GM19468 (cell line): ENCODE measurements at regions not wholly inside any gene's neighbourhood (a gene's known extent, or its start where the extent isn't known, plus 50 kb on each side); places are given as distances from the start of the nearest gene placed in this dataset.

Experiments used
- ATAC-seq: cut with Tn5 transposase; IDR thresholded peaks from one replicate; pipeline ENCODE4 v1.9.1; 2021; ENCODE audit warnings: mild to moderate bottlenecking, moderate library complexity, moderate number of reproducible peaks; ENCODE audit not compliant: unreplicated experiment; ENCODE audit errors: extremely low read depth

DNA sequence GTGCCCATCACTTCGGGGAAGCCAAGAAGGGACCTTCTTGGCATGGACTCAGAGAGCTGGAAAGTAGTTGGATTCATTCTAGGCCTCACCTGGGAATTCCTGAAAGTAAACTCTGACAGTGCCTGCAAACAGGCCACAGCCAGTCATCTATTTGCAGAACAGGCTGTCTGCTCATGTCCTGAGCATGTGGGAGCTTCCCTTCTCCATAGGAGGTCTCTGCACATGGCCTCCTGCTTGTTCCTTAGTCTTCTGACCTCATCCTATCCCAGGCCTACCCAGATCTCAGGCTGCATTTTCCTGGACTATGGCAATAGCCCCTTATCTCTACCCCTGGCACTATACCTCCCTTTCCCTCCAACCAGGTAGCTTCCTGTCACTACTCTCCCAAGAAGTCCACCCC lies 67.2 kb upstream of the FSTL4 start:
- no peak for ATAC-seq

DNA sequence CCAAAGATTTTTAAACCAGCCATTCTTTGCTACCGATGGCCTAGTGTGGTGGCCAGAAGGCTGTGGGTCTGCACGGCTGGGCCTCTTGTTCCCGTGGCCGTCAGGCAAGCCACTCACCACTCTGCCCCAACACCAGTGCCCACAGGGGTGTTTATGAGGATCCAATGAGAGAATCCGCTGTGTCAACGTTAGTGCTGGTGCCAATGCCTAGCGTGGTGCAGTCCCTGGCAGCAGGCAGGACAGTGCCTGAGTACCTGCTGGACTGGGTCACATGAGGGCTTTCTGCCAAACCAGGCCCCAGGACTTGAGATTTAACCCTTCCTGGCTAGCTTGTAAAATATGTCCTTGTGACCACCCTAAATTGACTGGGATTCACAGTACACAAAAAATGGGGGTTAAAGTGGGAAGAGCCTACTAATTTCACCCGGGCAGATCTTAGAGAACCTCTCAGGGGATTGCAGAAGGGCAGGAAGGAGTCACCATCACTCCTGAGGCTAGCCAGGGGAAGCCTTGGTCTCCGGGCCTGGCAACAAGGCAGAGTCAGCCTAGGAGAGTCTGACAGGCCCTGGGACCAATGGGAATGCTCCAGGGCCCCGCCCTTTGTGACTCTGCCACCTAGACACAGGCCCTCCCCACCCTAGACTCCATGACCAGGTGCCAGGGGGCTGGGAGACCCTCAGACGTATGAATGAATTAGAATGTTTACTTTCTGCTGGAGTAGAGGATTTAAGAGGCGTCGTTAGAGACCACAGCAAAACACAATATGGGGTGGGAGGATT lies 63.2 kb upstream of the FSTL4 start:
- no peak for ATAC-seq

DNA sequence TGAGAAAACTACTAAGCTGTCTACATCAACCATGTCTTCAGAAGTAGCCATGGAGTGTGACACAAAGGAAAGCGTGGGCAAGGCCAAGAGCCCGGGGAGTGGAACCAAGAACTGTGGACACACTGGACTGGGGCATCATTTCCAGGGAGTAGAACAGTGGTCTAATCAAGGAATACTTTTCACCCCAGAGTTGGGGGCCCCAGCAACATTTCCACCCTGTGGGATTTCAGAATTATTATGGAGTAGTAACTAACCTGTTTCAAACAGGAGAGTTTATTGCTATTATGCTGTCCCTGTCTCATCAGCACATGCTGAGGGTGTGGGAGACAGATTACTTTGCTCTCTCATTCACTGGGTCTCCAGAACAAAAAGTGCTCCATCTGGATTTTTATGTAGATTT lies 58.0 kb upstream of the FSTL4 start:
- no peak for ATAC-seq

DNA sequence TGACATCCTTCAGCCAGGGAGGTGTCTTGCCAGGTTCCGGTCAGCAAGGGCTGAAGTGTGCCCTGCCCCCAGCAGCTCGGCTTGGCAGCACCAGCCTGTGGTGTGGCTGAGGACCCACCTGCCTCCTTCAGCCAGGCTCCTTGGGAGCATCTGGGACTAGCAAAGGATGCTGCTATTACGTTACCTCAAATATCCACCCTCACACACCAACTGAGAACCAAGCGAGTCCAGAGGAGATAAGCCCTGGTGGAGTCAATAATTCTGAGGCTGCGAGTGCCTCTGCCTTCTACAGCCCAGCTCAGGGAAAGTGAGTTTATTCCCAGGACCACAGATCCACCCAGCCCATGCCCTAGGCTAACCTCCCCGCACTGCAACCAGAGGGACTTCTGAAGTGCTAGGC lies 57.1 kb upstream of the FSTL4 start:
- ATAC-seq = no peak

DNA sequence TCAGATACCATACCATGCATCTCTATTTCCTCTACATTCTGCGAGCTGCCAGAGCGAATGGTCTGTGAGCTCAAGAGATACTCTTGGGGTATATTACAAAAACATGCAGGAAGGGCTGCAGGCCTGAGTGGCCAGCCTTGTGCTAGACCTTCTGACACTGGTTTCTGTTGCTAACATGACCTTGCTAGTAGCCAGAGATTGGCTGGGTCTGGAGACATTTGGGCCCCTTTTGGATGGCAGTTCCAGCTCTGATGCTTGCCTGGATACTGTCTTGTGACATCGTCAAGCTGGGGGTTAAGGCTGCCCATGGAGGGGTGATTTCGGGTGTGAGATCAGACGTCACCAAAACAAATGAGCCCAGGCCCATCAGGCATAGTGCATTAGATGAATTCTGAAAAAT lies 56.1 kb upstream of the FSTL4 start:
- ATAC-seq = no peak

DNA sequence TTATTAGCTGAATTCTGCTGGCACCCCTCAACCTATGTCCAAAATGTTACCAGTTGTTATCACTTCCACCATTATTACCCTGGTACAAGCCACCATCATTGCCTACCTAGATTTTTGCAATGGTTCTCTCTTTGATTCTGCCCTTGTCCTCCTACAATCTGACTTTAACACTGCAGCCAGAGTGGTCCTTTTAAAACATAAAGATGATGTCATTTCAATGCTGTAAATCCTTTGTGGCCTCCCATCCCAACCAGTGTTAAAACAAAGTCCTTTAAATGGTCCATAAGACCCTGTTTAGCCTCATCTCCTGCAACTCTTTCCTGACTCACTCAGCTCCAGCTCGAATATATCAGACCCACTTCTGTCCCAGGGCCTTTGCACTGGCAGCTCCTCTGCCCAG lies 54.9 kb upstream of the FSTL4 start:
- no peak for ATAC-seq

DNA sequence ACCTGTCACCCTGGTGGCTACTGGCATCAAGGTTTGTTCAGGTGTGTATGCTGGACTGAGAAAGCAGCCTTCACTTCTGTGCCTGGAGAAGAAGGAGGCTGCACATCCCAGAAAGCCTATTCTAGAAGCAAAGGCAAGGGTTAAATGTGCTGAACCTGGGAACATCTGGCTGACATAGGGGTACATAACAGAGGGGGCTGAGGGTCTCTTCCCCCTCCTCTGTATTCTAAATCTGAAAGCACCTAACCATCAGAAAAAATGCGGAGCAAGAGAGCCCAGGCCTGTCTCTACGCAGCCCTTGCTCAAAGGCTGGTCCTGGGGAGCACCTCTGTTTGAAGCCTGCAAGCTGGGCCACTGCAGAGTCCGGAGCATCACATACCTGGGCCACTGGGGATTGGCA lies 53.2 kb upstream of the FSTL4 start:
- no peak for ATAC-seq

DNA sequence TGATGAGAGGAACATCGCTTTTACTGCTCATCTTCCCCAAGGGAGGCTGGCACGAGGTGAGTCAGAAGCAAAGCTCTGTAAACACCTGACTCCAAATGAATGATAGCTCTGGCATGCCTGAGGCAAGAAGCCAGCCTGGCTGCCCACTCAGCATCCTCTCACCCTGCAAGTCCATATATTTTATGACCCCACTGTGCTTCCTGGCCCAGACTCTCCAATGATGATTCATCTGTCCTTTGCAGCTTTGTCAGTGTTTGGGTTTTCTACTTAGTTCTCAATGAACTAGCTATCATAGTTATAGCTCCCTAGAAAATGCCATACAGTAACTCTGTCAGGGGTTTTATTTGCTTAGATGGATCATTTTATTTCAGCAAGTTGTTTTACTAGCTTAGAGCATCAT lies 52.1 kb upstream of the FSTL4 start:
- ATAC-seq = no peak

DNA sequence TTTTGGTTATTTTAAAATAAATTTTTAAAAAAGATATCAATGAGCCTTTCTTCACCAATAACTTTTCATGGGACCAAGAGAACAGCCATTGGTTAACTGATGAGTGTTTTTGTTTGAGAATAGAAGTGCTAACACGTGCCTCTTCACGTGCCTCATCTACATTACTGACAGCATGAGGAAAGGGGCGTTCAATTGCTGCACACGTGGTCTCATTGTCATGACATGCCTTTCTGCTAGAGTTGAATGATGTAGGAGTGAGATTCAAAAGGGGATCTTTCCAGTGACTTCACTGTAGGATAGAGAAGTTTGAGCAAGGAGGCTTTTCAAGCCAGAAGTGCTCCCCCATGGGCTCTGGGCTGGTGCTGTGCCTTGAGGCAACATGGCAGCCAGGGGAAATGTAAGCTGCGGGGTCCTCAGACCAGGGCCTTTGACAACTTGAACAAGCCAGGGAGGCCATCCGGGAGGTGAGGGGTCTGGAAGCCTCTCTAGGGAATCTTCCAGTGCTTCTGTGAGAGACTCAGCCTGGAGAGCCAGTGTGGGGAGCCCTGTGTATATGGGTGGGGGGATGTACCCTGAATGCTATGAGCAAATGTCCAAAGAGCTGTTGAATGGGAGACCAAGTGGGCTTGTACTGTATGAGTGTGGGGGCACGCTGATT lies 51.2 kb upstream of the FSTL4 start:
- no peak for ATAC-seq

DNA sequence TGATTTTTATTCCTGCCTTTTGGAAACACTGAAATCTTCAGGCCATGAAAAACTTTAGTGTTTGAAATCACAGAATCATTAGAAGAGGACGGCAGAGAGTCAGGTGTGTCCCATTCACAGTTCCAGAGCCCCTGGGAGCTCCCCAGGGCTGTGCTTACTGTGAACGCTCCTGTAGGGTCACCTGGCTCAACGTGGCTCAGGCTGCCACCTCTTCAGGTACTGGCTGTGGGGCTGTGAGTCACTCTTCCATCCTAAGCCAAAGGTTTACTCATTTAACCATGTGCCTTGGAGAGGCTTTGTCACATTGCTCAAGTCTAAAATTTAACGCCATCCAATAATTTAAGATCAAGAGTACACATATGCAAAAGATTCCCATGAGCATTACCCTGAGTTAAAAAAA lies 50.2 kb upstream of the FSTL4 start:
- no peak for ATAC-seq
